ENCODE measurements at regions not wholly inside any gene's neighbourhood (a gene's known extent, or its start where the extent isn't known, plus 50 kb on each side); places are given as distances from the start of the nearest gene placed in this dataset.
A peak's percentile ranks its signal among the peaks of the same experiment; 100 is the strongest.
"Not testable (repeated sequence)": the region's sequence is repeated elsewhere in the genome, so short reads cannot be mapped to it uniquely, and the experiment has no call there.

- not testable (repeated sequence) for DNase-seq
Observed at GRCh38 chr5:122669709-122670108, 105.2 kb upstream of the SNX2 start.

GRCh38 chr5:122673343-122673742 is 101.5 kb upstream of the SNX2 start:
- DNase-seq = peak; percentile 79

- no peak for DNase-seq
Observed at GRCh38 chr5:122674385-122674784, 100.5 kb upstream of the SNX2 start.

- no peak for DNase-seq
Observed at GRCh38 chr5:122680623-122681350, 94.1 kb upstream of the SNX2 start.

GRCh38 chr5:122683631-122684030 is 91.2 kb upstream of the SNX2 start:
- DNase-seq = no peak

DNA sequence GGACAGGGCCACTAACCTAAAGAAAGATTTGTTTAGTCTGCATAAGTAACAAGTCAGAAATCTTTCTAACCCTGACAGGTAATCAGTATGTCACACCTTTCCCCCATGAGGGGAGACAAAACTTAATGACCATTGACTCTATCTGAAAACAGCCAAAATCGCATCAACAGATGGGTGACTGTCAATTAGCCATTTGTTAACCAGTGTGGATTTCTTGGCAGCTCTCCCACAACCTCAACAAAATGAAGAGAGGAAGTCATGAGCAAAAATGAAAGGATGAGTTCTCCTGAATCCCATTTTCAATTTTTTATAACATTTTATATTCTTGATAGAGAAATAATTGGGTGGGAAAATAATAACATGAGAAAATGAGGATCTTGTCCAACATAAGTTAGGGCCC is 84.6 kb upstream of the SNX2 start:
- DNase-seq = no peak

DNA sequence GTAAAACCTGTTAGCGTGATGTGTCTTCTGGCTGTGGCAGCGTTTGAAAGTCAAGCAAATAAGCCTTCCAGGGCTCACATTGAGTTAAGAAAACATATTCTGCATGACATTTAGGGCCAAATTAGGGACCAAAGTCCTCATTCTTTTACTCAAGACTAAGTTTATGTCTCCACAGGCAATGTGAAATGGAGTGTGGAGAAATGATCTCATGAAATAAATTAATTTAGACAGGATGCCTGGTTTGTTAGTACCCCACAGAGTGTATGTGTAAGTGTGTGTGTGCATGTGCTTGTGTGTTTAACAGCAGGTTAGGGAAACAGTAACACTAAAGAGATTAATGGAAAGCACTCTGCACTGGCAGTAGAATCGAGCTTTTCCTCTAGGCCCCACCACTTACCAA is 82.9 kb upstream of the SNX2 start:
- DNase-seq = no peak

GRCh38 chr5:122693963-122694362 is 80.9 kb upstream of the SNX2 start:
- DNase-seq = no peak

GRCh38 chr5:122694884-122695283 is 80.0 kb upstream of the SNX2 start:
- DNase-seq = no peak

DNA sequence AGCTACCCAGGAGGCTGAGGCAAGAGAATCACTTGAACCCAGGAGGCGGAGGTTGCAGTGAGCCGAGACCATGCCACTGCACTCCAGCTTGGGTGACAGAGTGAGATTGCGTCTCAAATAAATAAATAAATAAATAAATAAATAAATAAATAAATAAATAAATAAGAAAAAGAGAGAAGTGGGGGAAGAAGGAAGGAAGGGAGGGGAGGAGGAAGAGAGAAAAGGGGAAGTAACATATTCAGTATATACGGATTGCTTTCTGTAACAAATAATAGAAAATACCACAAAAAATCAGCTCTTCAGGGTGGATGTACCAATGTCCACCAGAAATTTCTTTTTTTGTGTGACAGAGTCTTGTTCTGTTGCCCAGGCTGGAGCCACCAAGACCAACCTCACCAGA is 78.1 kb upstream of the SNX2 start:
- not testable (repeated sequence) for DNase-seq

DNA sequence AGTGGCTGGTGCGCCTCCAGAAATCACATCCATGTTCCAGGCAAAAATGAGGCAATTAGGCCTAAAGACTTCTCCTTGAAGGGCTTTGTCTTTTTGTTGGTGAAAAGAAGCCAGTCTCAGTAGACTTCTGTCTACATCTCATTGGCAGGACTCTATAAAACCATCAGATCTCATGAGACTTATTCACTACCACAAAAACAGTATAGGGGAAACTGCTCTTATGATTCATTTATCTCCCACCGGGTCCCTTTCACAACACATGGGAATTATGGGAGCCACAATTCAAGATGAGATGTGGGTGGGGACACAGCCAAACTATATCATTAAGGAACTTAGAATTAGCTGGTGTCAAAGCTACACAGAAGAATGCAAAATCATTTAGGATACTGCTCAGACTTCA is 77.7 kb upstream of the SNX2 start:
- no peak for DNase-seq

GRCh38 chr5:122699201-122699600 is 75.7 kb upstream of the SNX2 start:
- peak; percentile 21 for DNase-seq

- DNase-seq = no peak
Observed at GRCh38 chr5:122701640-122702523, 73.0 kb upstream of the SNX2 start.

DNA sequence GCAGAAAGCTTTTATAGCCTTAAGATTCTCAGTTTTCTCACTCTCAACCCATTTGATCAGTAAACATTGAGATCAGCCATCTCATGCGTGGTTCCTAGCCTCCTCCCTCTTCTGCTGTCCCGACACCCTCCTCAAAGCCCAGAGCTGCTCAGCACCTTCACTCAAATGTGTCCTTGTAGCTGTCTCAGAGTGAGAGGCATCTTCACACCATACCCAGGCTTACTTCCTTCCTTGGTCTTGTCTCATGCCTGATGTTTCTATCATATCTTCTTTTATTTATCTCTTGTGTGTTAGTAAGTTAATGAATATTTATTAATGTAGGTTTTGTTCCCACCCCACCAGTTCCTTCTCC is 72.4 kb upstream of the SNX2 start:
- DNase-seq = no peak

- DNase-seq = no peak
Observed at GRCh38 chr5:122703203-122703602, 71.7 kb upstream of the SNX2 start.

GRCh38 chr5:122704247-122705036 is 70.4 kb upstream of the SNX2 start:
- DNase-seq = peak; percentile 52

DNA sequence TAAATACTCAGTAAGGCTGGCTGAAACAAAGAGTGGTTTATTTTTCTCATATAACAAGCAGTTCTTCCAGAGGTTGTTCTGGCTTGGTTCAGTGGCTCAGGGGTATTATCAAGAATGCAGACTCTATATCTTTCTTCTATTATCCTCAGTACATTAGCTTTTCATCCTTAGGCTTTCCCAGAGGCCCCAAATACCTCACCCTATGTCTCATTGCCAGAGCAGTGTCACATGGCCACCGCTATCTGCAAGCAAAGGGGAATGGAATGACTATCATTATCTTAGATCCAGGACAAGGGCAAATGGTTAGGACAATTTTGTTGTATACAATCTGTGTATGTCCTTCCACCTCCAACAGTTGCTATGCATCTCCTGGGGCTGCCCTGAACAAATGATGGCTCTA is 69.0 kb upstream of the SNX2 start:
- no peak for DNase-seq

DNA sequence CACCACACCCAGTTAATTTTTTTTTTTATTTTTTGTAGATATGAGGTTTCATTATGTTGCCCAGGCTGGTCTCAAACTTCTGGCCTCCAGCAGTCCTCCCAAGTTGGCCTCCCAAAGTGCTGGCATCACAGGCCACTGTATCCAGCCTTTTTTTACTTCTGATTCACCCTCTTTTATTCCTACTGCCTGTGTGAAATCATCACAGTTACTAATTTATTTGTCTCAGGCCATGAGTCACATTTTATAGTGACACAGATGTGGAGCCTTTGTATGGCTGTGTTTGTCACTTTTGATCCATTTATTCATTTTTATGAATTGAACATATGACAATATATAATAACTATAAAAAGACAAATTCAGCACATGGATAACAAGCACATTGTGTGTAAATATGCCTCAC is 67.1 kb upstream of the SNX2 start:
- no peak for DNase-seq

DNA sequence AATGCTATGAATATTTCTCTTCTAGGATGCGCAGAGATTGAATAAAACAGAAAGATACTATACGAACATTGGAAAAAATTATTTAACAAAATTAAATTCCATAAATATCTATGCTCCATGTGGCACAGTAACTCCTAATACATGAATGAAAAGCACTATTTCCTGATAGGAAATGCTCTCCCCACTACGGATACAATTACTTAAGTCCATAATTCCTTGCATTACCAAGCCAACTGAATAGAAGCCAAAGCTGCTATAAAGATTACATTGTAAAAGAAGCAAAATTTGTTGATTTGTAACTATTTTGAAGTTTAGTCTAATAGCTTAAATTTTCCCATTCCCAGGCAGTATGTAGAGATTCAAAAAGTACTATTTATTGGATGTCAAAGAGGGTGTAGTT is 61.8 kb upstream of the SNX2 start:
- DNase-seq = no peak

DNA sequence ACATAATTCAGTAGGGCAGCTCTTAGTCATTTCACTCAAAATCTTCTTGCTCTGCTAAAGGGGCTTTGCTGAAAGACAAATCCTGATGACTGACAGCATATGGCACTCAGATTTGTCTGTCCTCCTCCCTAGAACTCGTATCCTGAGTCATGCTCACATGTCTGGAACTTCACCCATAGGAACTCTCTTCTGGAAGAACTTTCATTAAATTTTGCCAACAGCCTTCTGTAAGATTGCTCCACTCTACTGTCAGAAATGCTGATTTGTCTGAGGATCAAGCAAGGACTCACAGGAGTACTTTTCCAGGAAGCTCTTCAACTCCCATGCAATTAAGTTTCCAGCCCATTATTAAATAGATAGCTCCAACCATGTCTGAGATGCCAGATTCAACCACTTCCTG is 59.8 kb upstream of the SNX2 start:
- peak; percentile 74 for DNase-seq

DNA sequence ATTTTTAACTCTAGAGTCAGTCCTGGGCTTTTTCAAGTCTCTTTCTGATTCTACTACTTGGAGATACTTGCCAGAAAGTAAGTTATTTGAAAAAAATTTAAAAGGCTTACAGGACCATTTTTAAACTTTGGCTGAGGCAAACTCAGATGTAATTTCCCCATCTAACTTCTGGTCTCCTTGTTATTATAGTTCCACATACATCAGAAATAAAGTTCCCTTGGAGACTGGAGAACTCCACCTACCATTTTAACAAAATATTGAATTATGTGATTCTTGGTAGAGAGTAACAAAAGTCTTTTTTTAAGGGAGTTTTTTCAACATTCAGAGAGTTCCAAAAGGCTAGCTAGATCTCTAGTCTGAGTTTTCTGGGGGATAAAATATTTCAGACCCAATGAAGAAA is 56.3 kb upstream of the SNX2 start:
- no peak for DNase-seq

DNA sequence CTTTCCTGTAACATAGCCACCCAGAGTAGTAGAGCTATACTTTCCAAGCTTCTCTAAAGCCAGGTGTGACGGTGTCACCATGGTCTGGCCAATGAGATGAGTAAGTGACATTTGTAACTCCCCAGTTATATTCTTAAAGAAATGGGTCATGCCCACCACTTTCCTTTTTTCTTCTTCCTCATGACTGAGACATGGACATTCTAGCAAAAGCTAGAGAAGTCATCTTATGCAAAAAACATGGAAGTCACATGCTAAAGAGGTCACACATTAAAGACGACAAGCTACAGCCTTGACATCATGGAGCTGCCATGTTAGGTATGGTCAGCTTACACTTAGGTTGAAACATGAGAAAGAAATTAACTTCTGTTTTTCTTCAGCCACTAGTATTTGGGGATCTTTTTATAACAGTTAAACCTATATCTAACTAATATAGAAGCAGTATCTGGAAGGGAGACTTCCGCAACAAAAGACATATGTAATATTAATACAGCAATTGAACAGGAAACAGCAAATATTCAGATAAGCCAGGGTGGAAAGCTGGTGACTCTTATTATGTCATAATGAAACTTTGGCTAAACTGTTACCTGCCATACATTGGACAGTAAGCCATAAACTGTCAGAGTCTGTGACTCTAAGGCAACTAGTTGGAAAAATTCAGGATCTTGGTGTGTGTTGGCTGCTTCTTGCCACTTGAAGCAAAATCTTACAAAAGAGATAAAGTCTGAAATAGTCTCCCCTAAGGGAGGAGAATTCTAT is 54.7 kb upstream of the SNX2 start:
- no peak for DNase-seq
